Endothelial cell of umbilical vein (primary cell): ENCODE measurements at regions not wholly inside any gene's neighbourhood (a gene's known extent, or its start where the extent isn't known, plus 50 kb on each side); places are given as distances from the start of the nearest gene placed in this dataset.

Source experiments
- EZH2 ChIP-seq: IDR thresholded peaks from 2 replicates; pipeline ENCODE4 v1.6.1; 2012; ENCODE audit warnings: borderline replicate concordance, low read depth, mild to moderate bottlenecking, moderate library complexity, low read length, inconsistent platforms; ENCODE audit not compliant: severe bottlenecking
- FOS ChIP-seq: IDR thresholded peaks from 2 replicates; pipeline ENCODE4 v1.6.1; 2011; ENCODE audit warnings: mild to moderate bottlenecking, low read length, moderate library complexity, borderline replicate concordance; ENCODE audit not compliant: insufficient read depth
- GATA2 ChIP-seq: IDR thresholded peaks from 2 replicates; pipeline ENCODE4 v1.7.0; 2011; ENCODE audit warnings: low read depth, mild to moderate bottlenecking, moderate library complexity, mixed read lengths, low read length; ENCODE audit not compliant: insufficient read length, insufficient read depth
- JUN ChIP-seq: IDR thresholded peaks from 2 replicates; pipeline ENCODE4 v1.6.1; 2011; ENCODE audit warnings: borderline replicate concordance, low read depth; ENCODE audit not compliant: insufficient read length, insufficient read depth
- MYC ChIP-seq: IDR thresholded peaks from one replicate; pipeline ENCODE4 v1.6.1; 2011; ENCODE audit warnings: mild to moderate bottlenecking, low read depth, low read length
- POLR2A ChIP-seq: IDR thresholded peaks from 2 replicates; pipeline ENCODE4 v1.6.1; 2012; ENCODE audit warnings: low read depth, mild to moderate bottlenecking, control low read depth, low read length
- POLR2AphosphoS5 ChIP-seq: IDR thresholded peaks from 2 replicates; pipeline ENCODE4 v1.6.1; 2012; ENCODE audit warnings: low read depth, mild to moderate bottlenecking, control low read depth, low read length, moderate library complexity; ENCODE audit not compliant: insufficient read depth
- TF ChIP-seq, protein P1 (sequence below), 2 donors: IDR thresholded peaks; 1 replicate in 1 of 2; 2 replicates in 1 of 2; pipeline ENCODE4 v1.5.1; 2011; ENCODE audit warnings: low read length in 2 of 2, mild to moderate bottlenecking in 2 of 2, moderate library complexity in 2 of 2, control low read depth in 1 of 2, inconsistent platforms in 1 of 2, low read depth in 1 of 2; ENCODE audit not compliant: insufficient read depth in 1 of 2; ENCODE audit errors: extremely low read depth in 1 of 2
- TF ChIP-seq, protein P2 (sequence below): IDR thresholded peaks from 2 replicates; pipeline ENCODE4 v1.6.1; 2011; ENCODE audit not compliant: insufficient read depth, insufficient read length

GRCh38 chr10:14438576-14438975 is 107.9 kb upstream of the FRMD4A start:
- TF ChIP-seq, protein P1, sequence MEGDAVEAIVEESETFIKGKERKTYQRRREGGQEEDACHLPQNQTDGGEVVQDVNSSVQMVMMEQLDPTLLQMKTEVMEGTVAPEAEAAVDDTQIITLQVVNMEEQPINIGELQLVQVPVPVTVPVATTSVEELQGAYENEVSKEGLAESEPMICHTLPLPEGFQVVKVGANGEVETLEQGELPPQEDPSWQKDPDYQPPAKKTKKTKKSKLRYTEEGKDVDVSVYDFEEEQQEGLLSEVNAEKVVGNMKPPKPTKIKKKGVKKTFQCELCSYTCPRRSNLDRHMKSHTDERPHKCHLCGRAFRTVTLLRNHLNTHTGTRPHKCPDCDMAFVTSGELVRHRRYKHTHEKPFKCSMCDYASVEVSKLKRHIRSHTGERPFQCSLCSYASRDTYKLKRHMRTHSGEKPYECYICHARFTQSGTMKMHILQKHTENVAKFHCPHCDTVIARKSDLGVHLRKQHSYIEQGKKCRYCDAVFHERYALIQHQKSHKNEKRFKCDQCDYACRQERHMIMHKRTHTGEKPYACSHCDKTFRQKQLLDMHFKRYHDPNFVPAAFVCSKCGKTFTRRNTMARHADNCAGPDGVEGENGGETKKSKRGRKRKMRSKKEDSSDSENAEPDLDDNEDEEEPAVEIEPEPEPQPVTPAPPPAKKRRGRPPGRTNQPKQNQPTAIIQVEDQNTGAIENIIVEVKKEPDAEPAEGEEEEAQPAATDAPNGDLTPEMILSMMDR (IDR thresholded peaks at IDR 0.05; ENCODE audit: extremely low read depth in 1 of 2, insufficient read depth in 1 of 2, low read depth in 1 of 2, low read length in 2 of 2): no peak
- TF ChIP-seq POLR2A (no peak), JUN (no peak), EZH2 (no peak), POLR2AphosphoS5 (no peak), MYC (no peak), GATA2 (no peak), FOS (no peak)
- TF ChIP-seq, protein P2, sequence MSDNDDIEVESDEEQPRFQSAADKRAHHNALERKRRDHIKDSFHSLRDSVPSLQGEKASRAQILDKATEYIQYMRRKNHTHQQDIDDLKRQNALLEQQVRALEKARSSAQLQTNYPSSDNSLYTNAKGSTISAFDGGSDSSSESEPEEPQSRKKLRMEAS: no peak
